Jurkat, Clone E6-1 (cell line): ENCODE measurements at regions not wholly inside any gene's neighbourhood (a gene's known extent, or its start where the extent isn't known, plus 50 kb on each side); places are given as distances from the start of the nearest gene placed in this dataset.

Experiments
- DNase-seq: peaks from one replicate; pipeline ENCODE4 v3.0.0-alpha.2; 2011; ENCODE audit warnings: low read depth, low spot score
- H3K4me3 ChIP-seq: 2 replicates; pipeline ENCODE4 v1.5.1; 2011; ENCODE audit warnings: mild to moderate bottlenecking, low read length, control low read depth, moderate library complexity

DNA sequence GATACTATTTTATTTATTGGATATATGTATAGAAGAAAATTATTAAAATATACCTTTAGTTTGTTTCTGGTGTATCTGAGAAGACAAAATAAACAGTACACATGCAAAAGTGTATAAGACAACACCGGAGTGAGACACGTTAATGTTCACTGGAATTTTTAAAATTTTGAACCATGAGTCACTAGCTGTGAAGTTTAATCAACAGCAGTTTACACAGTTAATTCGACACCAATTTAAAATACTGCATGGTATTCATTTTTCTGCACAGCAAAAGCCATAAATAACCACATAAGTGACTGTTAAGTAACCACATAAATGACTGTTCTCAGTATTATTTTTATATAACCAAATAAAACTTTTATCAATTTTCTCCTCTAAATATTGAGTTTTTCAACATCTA is 418.7 kb upstream of the NBEA start:
- no peak for DNase-seq

DNA sequence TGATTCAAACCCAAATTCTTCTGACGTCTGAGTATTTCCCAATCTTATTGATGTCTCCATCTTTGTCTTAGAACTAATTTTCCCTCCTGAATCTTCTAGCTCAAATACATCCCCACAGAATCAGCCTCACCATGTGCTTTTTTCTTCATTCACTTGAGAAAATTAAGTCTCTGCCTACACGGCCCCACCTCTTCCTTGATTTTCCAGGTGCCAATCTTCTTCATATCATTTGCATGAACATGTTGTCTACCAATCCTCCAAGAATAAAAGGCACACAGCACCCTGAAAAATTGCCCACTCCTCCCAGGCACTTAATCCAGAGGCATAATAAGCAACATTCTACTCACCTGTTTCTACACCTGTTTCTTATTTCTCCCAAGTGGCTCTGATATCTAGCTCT is 408.1 kb upstream of the NBEA start:
- DNase-seq: no peak
- no peak overlapping the region for H3K4me3 ChIP-seq

More for the DNA sequence above, 418.7 kb upstream of the NBEA start:
- H3K4me3 ChIP-seq: no peak overlapping the region

- H3K4me3 ChIP-seq: no peak overlapping the region
- DNase-seq: no peak
Measured at GRCh38 chr13:34542321-34542720, 399.7 kb upstream of the NBEA start.

- DNase-seq: no peak
- H3K4me3 ChIP-seq: no peak overlapping the region
Measured at GRCh38 chr13:34543836-34544235, 398.2 kb upstream of the NBEA start.

GRCh38 chr13:34545461-34545860 is 396.6 kb upstream of the NBEA start:
- DNase-seq: no peak
- no peak overlapping the region for H3K4me3 ChIP-seq

GRCh38 chr13:34546344-34547250 is 395.5 kb upstream of the NBEA start:
- DNase-seq: no peak
- no peak overlapping the region for H3K4me3 ChIP-seq

- no peak for DNase-seq
- H3K4me3 ChIP-seq: no peak overlapping the region
Measured at GRCh38 chr13:34547929-34548328, 394.1 kb upstream of the NBEA start.

DNA sequence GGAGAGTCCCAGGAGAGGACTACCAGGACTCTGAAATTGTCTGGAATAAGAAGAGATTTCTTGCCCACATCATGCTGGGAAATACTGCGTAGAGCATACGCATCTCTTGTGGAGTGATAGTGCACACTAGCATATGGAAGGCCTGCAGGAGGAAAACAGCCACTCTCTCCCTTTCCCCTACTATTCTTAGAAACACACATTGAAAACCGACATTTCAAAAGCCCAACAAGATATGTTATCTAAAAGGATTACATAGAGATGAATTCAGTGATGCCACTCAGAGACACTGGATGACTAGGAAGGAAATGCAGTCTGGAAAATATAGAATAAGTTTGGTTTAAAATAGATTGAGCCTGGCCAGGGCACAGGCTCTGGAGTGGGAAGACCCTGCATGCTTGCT is 388.7 kb upstream of the NBEA start:
- no peak for DNase-seq

GRCh38 chr13:34555988-34556387 is 386.1 kb upstream of the NBEA start:
- DNase-seq: no peak
- no peak overlapping the region for H3K4me3 ChIP-seq

More for the DNA sequence above, 388.7 kb upstream of the NBEA start:
- no peak overlapping the region for H3K4me3 ChIP-seq

GRCh38 chr13:34561033-34561432 is 381.0 kb upstream of the NBEA start:
- H3K4me3 ChIP-seq: no peak overlapping the region
- DNase-seq: no peak

- DNase-seq: no peak
- H3K4me3 ChIP-seq: no peak overlapping the region
Measured at GRCh38 chr13:34567597-34567996, 374.5 kb upstream of the NBEA start.

DNA sequence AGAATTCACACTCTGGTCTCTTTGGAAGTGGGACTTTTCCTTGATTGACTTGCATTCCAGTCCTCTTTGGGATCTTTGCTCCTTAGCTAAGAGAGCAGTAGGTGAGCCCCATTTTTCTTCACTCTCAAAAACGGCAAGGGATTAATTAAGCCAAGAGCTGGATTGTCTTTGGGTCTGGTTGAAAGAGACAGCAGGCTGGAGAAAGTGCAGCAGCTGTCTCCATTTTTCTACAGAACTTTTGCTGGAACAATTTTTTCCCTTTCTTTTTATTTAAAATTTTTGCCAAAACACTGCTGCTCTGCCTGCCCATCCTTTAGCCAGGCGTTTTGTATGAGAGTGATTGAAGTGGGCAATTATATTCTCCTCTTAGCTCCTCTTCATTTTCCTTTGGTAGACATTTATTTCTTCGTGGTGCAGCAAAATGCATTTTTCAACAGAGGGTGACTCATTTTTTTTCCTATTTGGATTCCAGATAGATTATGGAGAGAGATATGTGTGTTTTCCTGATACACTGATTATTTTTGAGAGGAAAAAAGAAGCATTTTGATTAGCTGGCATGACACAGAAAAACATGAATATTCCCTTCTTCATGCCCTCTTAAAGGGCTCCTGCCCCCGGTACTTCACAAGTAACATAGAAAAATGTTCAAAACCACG is 371.2 kb upstream of the NBEA start:
- DNase-seq: no peak
- no peak overlapping the region for H3K4me3 ChIP-seq

DNA sequence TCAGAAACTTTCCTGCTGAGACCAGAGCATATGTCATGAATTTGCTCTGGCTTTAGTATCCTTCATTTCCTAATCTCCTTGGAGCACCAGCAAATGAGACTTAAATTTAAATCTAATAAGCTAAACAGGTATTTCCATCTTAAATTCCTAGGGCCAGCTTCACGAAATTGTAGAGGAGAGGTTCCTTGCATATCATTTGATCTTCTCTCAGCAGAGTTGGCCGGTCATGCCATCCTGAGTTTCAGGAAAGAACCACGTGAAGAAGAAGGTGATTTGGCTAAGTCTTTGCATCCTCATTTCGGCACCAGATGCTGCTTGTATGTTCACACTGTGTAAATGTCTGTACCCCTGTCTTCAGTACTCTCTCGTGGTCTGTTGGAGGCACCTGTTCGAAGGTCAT is 370.4 kb upstream of the NBEA start:
- H3K4me3 ChIP-seq: no peak overlapping the region
- DNase-seq: no peak

GRCh38 chr13:34577051-34577450 is 365.0 kb upstream of the NBEA start:
- no peak overlapping the region for H3K4me3 ChIP-seq
- DNase-seq: no peak

DNA sequence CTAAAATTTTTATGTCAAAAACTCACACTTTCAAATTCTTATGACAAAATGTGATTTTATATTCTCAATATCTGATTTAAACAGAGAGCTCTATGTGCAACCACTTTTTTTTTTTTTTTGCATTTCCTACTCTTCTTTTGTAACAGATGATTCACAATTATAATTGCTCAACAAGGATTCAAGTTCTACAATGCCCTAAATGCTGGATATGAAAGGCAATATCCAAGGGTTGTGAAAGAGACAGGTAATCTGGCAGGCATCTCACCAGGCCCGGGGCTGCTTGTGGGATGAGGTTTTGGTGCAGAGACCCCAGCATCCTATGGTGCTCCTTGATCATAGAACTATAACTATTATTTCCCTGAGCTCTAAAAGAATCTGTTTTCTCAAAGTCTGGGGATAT is 363.6 kb upstream of the NBEA start:
- DNase-seq: no peak
- H3K4me3 ChIP-seq: no peak overlapping the region

DNA sequence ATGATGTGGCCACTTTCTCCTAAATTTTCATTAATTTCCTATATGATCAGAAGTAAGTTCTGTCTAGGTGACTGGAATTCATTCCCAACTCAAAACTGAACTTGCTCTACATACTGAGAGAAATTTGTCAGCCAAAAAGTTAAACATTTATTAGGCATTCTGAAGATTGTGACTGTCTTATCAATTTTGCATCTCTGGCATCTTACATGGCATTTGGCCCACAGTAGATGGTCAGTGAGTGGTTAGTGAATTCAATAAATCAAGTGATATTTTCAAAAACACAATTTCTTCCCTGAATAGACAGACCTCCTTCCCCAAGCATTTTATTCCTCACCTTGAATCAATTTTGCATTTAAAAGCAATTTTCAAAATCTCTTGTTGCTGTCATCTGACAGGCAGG is 363.2 kb upstream of the NBEA start:
- no peak overlapping the region for H3K4me3 ChIP-seq
- DNase-seq: no peak

DNA sequence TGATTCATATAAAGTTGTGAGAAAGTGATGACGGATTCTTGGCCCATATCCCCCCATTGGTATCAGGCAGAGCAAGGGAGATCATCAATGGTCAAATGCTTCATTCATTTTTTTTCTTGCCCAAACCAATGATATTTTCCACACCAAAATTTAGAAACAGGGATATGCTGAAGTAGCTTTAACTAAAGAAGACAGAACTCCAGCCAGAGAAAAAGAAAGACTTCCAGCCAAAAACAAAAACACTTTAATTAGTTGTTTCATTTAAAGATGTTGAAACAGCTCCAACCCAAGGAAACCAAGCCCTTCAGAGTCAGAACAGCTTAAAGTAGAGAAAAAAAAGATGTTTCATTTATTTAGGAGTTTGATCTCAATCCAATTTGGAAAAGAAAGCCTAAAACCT is 358.9 kb upstream of the NBEA start:
- H3K4me3 ChIP-seq: no peak overlapping the region
- no peak for DNase-seq

- no peak for DNase-seq
- H3K4me3 ChIP-seq: no peak overlapping the region
Measured at GRCh38 chr13:34587576-34587975, 354.5 kb upstream of the NBEA start.

GRCh38 chr13:34588362-34588761 is 353.7 kb upstream of the NBEA start:
- no peak for DNase-seq
- H3K4me3 ChIP-seq: no peak overlapping the region

DNA sequence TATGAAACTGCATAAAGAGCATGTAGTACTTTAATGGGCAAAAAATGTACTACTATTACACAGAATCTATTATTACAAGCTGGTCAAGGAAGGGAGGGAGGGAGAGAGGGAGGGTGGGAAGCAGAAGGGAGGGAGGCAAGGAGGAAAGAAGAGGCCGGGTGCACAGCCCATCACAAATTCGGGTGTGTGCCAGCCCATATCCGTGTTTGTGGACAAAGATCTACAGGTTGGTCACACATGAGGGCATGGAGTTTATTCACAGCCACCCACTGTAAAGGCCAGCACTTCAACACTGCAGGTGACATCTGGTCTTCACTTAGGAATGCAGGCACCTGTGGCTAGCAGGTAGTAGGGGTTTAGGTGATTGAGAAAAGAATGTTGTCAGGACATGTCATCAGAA is 352.5 kb upstream of the NBEA start:
- no peak for DNase-seq
- no peak overlapping the region for H3K4me3 ChIP-seq

DNA sequence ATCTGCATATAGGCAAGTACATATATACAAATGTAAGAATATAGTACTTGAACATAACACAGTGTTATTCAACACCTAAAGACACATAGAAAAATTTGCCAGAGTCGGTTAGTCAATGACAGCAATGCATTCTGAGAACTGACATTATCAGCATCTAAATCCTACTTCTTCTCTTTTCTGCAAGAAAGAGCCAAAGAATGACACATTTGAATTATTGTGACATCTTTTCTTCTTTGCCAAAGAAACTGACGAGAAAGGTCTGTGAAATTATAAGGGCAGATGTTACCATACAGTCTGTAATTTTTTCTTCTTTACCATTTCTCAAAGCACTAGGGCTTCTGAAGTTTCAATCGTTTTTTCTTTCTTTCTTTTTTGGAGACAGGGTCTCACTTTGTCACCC is 350.9 kb upstream of the NBEA start:
- H3K4me3 ChIP-seq: no peak overlapping the region
- DNase-seq: no peak
